HepG2 (cell line): ENCODE measurements at regions not wholly inside any gene's neighbourhood (a gene's known extent, or its start where the extent isn't known, plus 50 kb on each side); places are given as distances from the start of the nearest gene placed in this dataset.

Experiments
- ATAC-seq: fragments of 200-7000 bp; cut with Tn5 transposase; 3 replicates; pipeline ENCODE4 v1.9.1; 2020; ENCODE audit warnings: mild to moderate bottlenecking, moderate library complexity
- BruUV-seq: library from RNA; stranded (reverse); fragments of 400-500 nt; replicated peaks from 2 replicates; lab custom pipeline; 2021; lab: Mats Ljungman, UMichigan
- CTCF ChIA-PET: fragments of 300-600 bp; formaldehyde crosslinking; extraction: SDS; loops from one replicate; lab custom pipeline; 2021; ENCODE audit warnings: low total read pairs, inconsistent platforms, low intra/inter-chr PET ratio; lab: Yijun Ruan, JAX
- POLR2A ChIA-PET: fragments of 350-600 bp; sonication (Branson Sonifier 250); formaldehyde crosslinking; loops from one replicate; lab custom pipeline; 2020; ENCODE audit warnings: antibody characterized with exemption, inconsistent platforms; lab: Yijun Ruan, JAX
- DNase-seq: peaks from one replicate; pipeline ENCODE4 v3.0.0-alpha.2; 2015; ENCODE audit warnings: low spot score
- FAIRE-seq: peaks from 3 replicates; lab custom pipeline; 2011; peaks lifted over from hg19 to GRCh38; lab: Jason Lieb, UNC
- H2AFZ ChIP-seq: one replicate; pipeline ENCODE4 v1.6.1; 2011; ENCODE audit warnings: low read length, inconsistent platforms
- H3K27ac ChIP-seq: fragments of 300-600 bp; 3 replicates; pipeline ENCODE4 v1.8.0; 2011; ENCODE audit warnings: mixed run types, mild to moderate bottlenecking, mixed read lengths, low read length, inconsistent platforms; ENCODE audit not compliant: insufficient read depth; ENCODE audit errors: extremely low read length
- H3K27me3 ChIP-seq, 2 experiments: fragments of 200-600 bp in 1 of 2; 2 replicates in 1 of 2; 3 replicates in 1 of 2; pipeline versions ENCODE4 v1.6.0 to v1.8.0; 2011; ENCODE audit warnings: low read length in 2 of 2, mild to moderate bottlenecking in 2 of 2, moderate library complexity in 2 of 2, inconsistent platforms in 1 of 2; ENCODE audit not compliant: insufficient read depth in 2 of 2, control insufficient read depth in 1 of 2
- H3K36me3 ChIP-seq, 2 experiments: fragments of 200-600 bp in 1 of 2; replicated peaks in 1 of 2; 2 replicates in 1 of 2; 3 replicates in 1 of 2; pipeline versions ENCODE4 v1.5.1 to v1.8.0; 2011; ENCODE audit warnings: low read length in 2 of 2, inconsistent platforms in 1 of 2; ENCODE audit not compliant: insufficient read depth in 2 of 2, control insufficient read depth in 1 of 2
- H3K4me1 ChIP-seq: 2 replicates; pipeline ENCODE4 v1.5.1; 2012; ENCODE audit warnings: low read length, inconsistent platforms; ENCODE audit not compliant: insufficient read depth
- H3K4me2 ChIP-seq: 2 replicates; pipeline ENCODE4 v1.6.0; 2011; ENCODE audit warnings: low read depth, low read length, inconsistent platforms
- H3K4me3 ChIP-seq, 3 experiments: fragments of 200-600 bp in 1 of 3; sonication (generic), shearing (Covaris generic) in 1 of 3; replicated peaks in 1 of 3; 2 replicates each; pipeline ENCODE4 v1.5.1; 2011 to 2016; ENCODE audit warnings: low read length in 3 of 3, inconsistent platforms in 2 of 3, low read depth in 2 of 3, mild to moderate bottlenecking in 2 of 3, control low read depth in 1 of 3, mixed read lengths in 1 of 3; ENCODE audit not compliant: insufficient read depth in 1 of 3
- H3K79me2 ChIP-seq: one replicate; pipeline ENCODE4 v1.6.1; 2011; ENCODE audit warnings: low read length, inconsistent platforms; ENCODE audit not compliant: insufficient read depth
- H3K9ac ChIP-seq: 2 replicates; pipeline ENCODE4 v1.6.0; 2011; ENCODE audit warnings: mild to moderate bottlenecking, low read depth, low read length, inconsistent platforms; ENCODE audit not compliant: insufficient read depth
- H3K9me3 ChIP-seq: 2 replicates; pipeline ENCODE4 v1.5.1; 2012; ENCODE audit warnings: mild to moderate bottlenecking, low read length
- H4K20me1 ChIP-seq: 2 replicates; pipeline ENCODE4 v1.6.0; 2011; ENCODE audit warnings: inconsistent platforms, mild to moderate bottlenecking, low read length, moderate library complexity; ENCODE audit not compliant: insufficient read depth
- AKAP8 ChIP-seq: sonication (generic); formaldehyde crosslinking; IDR thresholded peaks from 2 replicates; pipeline ENCODE4 v1.5.1; 2020; ENCODE audit warnings: mild to moderate bottlenecking, missing genetic modification reagents
- DR1 ChIP-seq: sonication (generic); formaldehyde crosslinking; IDR thresholded peaks from 2 replicates; pipeline ENCODE4 v1.8.0; 2021; ENCODE audit warnings: mild to moderate bottlenecking, missing genetic modification reagents, inconsistent platforms
- EEA1 ChIP-seq: sonication (generic); formaldehyde crosslinking; IDR thresholded peaks from 2 replicates; pipeline ENCODE4 v1.5.1; 2020; ENCODE audit warnings: mild to moderate bottlenecking, missing genetic modification reagents, borderline replicate concordance
- FOXA1 ChIP-seq, 2 experiments: fragments of 450-650 bp in 1 of 2; sonication (generic) in 1 of 2; formaldehyde crosslinking in 1 of 2; IDR thresholded peaks; 2 replicates each; pipeline versions ENCODE4 v1.4.0 to v1.6.1; 2016 to 2020; ENCODE audit warnings: missing genetic modification reagents in 1 of 2
- IRX3 ChIP-seq: sonication (generic); formaldehyde crosslinking; IDR thresholded peaks from 2 replicates; pipeline ENCODE4 v1.8.1; 2023; ENCODE audit warnings: mild to moderate bottlenecking, low read depth, missing genetic modification reagents, borderline replicate concordance
- KDM2A ChIP-seq: sonication (generic); formaldehyde crosslinking; IDR thresholded peaks from 2 replicates; pipeline ENCODE4 v1.4.0; 2020; ENCODE audit warnings: low read depth, missing genetic modification reagents, borderline replicate concordance
- KLF15 ChIP-seq: sonication (generic); formaldehyde crosslinking; IDR thresholded peaks from 2 replicates; pipeline ENCODE4 v1.8.1; 2023; ENCODE audit warnings: borderline replicate concordance, mild to moderate bottlenecking, inconsistent platforms, missing genetic modification reagents, mixed read lengths
- SP5 ChIP-seq: IDR thresholded peaks from 2 replicates; pipeline ENCODE4 v1.6.1; 2016; ENCODE audit warnings: low read depth, borderline replicate concordance
- TEAD3 ChIP-seq: optimal IDR thresholded peaks from 2 replicates; pipeline ENCODE3; 2016; ENCODE audit warnings: borderline replicate concordance
- ZFP90 ChIP-seq: sonication (generic); formaldehyde crosslinking; IDR thresholded peaks from 2 replicates; pipeline ENCODE4 v1.8.0; 2022; ENCODE audit warnings: missing genetic modification reagents, mild to moderate bottlenecking, inconsistent platforms, borderline replicate concordance
- ZNF256 ChIP-seq: sonication (generic); formaldehyde crosslinking; conservative IDR thresholded peaks from 2 replicates; pipeline ENCODE4 v1.4.0; 2020; ENCODE audit warnings: missing genetic modification reagents
- ZNF274 ChIP-seq: sonication (generic); formaldehyde crosslinking; IDR thresholded peaks from 2 replicates; pipeline ENCODE4 v1.5.1; 2020; ENCODE audit warnings: mild to moderate bottlenecking, missing genetic modification reagents
- ZNF530 ChIP-seq: sonication (generic); formaldehyde crosslinking; IDR thresholded peaks from 2 replicates; pipeline ENCODE4 v1.5.0; 2020; ENCODE audit warnings: low read depth, mild to moderate bottlenecking, missing genetic modification reagents
- ZNF564 ChIP-seq: sonication (generic); formaldehyde crosslinking; IDR thresholded peaks from 2 replicates; pipeline ENCODE4 v1.8.1; 2023; ENCODE audit warnings: mild to moderate bottlenecking, missing genetic modification reagents
- WGBS: methylation state at CpG from one replicate; pipeline ENCODE4 v1.1.6; 2017; ENCODE audit warnings: low lambda C conversion rate; 5-methylcytosine and 5-hydroxymethylcytosine counted together
- in situ Hi-C: cut with HindIII; loops from 2 replicates; pipeline ENCODE4 v1.10.0; 2017; ENCODE audit warnings: low pct_unique_long_range_greater_than_20kb; ENCODE audit not compliant: extremely low pct_ligation_motif_present
- intact Hi-C: fragments of 100-400 bp; cut with micrococcal nuclease; formaldehyde crosslinking; loops from one replicate; pipeline ENCODE4 v1.10.0; 2022; ENCODE audit not compliant: unreplicated experiment
- TF ChIP-seq, protein P1 (sequence below): sonication (generic); formaldehyde crosslinking; IDR thresholded peaks from 2 replicates; pipeline ENCODE4 v1.5.1; 2020; ENCODE audit warnings: mild to moderate bottlenecking, missing genetic modification reagents, borderline replicate concordance
- TF ChIP-seq, protein P2 (sequence below): sonication (generic); formaldehyde crosslinking; IDR thresholded peaks from 2 replicates; pipeline ENCODE4 v1.4.0; 2020; ENCODE audit warnings: low read depth, missing genetic modification reagents

DNA sequence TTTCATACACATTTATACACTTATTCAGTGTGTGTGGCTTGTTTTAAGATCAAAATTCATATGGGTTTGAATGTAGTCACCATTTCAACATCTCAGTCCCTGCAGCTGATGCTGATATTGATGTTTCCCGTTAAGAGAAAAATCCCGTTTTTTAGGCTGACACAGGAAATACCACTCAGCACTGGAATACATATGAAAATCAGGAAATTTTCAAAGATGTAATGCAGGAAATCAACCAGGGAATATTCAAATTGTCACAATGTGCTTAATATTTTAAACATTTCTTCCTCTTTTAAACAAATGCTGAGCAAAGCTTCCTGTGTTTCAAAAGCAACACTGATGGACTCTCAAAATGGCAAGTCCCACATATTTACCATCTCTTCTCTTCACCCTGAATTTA lies 94.5 kb upstream of the MARCKS start:
- WGBS, result 54% methylated on average over 2 of the region's 2 CpGs
- Histone ChIP-seq H3K4me3 (no peak overlapping the region), H3K79me2 (no peaks in the 10 kb centered on the region), H3K9ac (no peak overlapping the region), H3K27me3 (peaks cover 0 to 4% of the 10 kb centered on the region in 2 experiments; a peak in 1 of 5 replicates), H3K9me3 (no peaks in the 10 kb centered on the region), H3K4me1 (no peaks in the 10 kb centered on the region), H4K20me1 (no peaks in the 10 kb centered on the region), H3K27ac (no peak overlapping the region), H2AFZ (no peak overlapping the region), H3K36me3 (no peaks in the 10 kb centered on the region), H3K4me2 (no peak overlapping the region)
- BruUV-seq, result no TSS peak
- CTCF ChIA-PET, result no interaction called here
- ATAC-seq (no peak), DNase-seq (no peak), FAIRE-seq (no peak)
- in situ Hi-C loops, result no loop called here
- POLR2A ChIA-PET, result no interaction called here
- intact Hi-C loops, result no loop called here
- TF ChIP-seq FOXA1 (IDR thresholded peaks at IDR 0.05) (no peak), FOXA1 (CRISPR knock-in tag; IDR thresholded peaks at IDR 0.05) (no peak), ZNF564 (CRISPR knock-in tag) (no peak), SP5 (CRISPR knock-in tag) (no peak), ZNF530 (CRISPR knock-in tag) (no peak), KLF15 (CRISPR knock-in tag) (no peak), KDM2A (CRISPR knock-in tag) (no peak), EEA1 (no peak), DR1 (CRISPR knock-in tag) (no peak), IRX3 (CRISPR knock-in tag) (no peak), ZNF274 (CRISPR knock-in tag) (no peak), AKAP8 (CRISPR knock-in tag) (no peak), TEAD3 (CRISPR knock-in tag) (no peak), ZFP90 (CRISPR knock-in tag) (no peak), ZNF256 (CRISPR knock-in tag) (no peak)
- TF ChIP-seq, protein P1, sequence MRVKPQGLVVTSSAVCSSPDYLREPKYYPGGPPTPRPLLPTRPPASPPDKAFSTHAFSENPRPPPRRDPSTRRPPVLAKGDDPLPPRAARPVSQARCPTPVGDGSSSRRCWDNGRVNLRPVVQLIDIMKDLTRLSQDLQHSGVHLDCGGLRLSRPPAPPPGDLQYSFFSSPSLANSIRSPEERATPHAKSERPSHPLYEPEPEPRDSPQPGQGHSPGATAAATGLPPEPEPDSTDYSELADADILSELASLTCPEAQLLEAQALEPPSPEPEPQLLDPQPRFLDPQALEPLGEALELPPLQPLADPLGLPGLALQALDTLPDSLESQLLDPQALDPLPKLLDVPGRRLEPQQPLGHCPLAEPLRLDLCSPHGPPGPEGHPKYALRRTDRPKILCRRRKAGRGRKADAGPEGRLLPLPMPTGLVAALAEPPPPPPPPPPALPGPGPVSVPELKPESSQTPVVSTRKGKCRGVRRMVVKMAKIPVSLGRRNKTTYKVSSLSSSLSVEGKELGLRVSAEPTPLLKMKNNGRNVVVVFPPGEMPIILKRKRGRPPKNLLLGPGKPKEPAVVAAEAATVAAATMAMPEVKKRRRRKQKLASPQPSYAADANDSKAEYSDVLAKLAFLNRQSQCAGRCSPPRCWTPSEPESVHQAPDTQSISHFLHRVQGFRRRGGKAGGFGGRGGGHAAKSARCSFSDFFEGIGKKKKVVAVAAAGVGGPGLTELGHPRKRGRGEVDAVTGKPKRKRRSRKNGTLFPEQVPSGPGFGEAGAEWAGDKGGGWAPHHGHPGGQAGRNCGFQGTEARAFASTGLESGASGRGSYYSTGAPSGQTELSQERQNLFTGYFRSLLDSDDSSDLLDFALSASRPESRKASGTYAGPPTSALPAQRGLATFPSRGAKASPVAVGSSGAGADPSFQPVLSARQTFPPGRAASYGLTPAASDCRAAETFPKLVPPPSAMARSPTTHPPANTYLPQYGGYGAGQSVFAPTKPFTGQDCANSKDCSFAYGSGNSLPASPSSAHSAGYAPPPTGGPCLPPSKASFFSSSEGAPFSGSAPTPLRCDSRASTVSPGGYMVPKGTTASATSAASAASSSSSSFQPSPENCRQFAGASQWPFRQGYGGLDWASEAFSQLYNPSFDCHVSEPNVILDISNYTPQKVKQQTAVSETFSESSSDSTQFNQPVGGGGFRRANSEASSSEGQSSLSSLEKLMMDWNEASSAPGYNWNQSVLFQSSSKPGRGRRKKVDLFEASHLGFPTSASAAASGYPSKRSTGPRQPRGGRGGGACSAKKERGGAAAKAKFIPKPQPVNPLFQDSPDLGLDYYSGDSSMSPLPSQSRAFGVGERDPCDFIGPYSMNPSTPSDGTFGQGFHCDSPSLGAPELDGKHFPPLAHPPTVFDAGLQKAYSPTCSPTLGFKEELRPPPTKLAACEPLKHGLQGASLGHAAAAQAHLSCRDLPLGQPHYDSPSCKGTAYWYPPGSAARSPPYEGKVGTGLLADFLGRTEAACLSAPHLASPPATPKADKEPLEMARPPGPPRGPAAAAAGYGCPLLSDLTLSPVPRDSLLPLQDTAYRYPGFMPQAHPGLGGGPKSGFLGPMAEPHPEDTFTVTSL (CRISPR knock-in tag), result no peak
- TF ChIP-seq, protein P2, sequence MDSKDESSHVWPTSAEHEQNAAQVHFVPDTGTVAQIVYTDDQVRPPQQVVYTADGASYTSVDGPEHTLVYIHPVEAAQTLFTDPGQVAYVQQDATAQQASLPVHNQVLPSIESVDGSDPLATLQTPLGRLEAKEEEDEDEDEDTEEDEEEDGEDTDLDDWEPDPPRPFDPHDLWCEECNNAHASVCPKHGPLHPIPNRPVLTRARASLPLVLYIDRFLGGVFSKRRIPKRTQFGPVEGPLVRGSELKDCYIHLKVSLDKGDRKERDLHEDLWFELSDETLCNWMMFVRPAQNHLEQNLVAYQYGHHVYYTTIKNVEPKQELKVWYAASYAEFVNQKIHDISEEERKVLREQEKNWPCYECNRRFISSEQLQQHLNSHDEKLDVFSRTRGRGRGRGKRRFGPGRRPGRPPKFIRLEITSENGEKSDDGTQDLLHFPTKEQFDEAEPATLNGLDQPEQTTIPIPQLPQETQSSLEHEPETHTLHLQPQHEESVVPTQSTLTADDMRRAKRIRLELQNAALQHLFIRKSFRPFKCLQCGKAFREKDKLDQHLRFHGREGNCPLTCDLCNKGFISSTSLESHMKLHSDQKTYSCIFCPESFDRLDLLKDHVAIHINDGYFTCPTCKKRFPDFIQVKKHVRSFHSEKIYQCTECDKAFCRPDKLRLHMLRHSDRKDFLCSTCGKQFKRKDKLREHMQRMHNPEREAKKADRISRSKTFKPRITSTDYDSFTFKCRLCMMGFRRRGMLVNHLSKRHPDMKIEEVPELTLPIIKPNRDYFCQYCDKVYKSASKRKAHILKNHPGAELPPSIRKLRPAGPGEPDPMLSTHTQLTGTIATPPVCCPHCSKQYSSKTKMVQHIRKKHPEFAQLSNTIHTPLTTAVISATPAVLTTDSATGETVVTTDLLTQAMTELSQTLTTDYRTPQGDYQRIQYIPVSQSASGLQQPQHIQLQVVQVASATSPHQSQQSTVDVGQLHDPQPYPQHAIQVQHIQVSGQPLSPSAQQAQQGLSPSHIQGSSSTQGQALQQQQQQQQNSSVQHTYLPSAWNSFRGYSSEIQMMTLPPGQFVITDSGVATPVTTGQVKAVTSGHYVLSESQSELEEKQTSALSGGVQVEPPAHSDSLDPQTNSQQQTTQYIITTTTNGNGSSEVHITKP, result no peak
